AG10803 (cell line): ENCODE measurements at regions not wholly inside any gene's neighbourhood (a gene's known extent, or its start where the extent isn't known, plus 50 kb on each side); places are given as distances from the start of the nearest gene placed in this dataset.

Source experiments
- DNase-seq: peaks from one replicate; pipeline ENCODE4 v3.0.0; 2010; ENCODE audit warnings: low read depth
- H3K4me3 ChIP-seq: 2 replicates; pipeline ENCODE4 v1.5.1; 2011; ENCODE audit warnings: mild to moderate bottlenecking, low read length, control low read depth
- CTCF ChIP-seq: conservative IDR thresholded peaks from 2 replicates; pipeline ENCODE4 v1.5.1; 2011; ENCODE audit warnings: mild to moderate bottlenecking, low read length, control low read depth, inconsistent platforms

GRCh38 chr7:3245077-3245476 lies 56.0 kb upstream of the SDK1 start:
- TF ChIP-seq CTCF: no peak
- no peak overlapping the region for H3K4me3 ChIP-seq
- DNase-seq: no peak

- H3K4me3 ChIP-seq: no peak overlapping the region
- TF ChIP-seq CTCF: no peak
- DNase-seq: no peak
Measured at GRCh38 chr7:3245721-3246120, 55.3 kb upstream of the SDK1 start.

- no peak for DNase-seq
- TF ChIP-seq CTCF: no peak
- H3K4me3 ChIP-seq: no peak overlapping the region
Measured at GRCh38 chr7:3246127-3246526, 54.9 kb upstream of the SDK1 start.

- H3K4me3 ChIP-seq: no peak overlapping the region
- no peak for TF ChIP-seq CTCF
- DNase-seq: no peak
Measured at GRCh38 chr7:3246651-3247050, 54.4 kb upstream of the SDK1 start.

DNA sequence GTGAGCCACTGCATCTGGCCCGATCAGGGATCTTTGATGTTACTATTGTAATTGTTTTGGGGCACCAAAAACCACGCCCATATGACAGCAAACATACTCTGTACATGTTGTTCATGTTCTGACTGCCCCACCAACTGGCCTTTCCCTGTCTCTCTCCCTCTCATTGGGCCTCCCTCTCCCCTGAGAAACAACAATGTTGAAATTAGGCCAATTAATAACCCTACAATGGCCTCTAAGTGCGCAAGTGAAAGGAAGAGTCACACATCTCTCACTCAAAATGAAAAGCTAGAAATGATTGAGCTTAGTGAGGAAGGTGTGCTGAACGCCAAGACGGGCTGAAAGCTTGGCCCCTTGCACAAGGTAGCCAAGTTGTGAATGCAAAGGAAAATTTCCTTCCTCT lies 50.3 kb upstream of the SDK1 start:
- no peak for DNase-seq
- no peak overlapping the region for H3K4me3 ChIP-seq
- no peak for TF ChIP-seq CTCF
